ENCODE measurements at regions not wholly inside any gene's neighbourhood (a gene's known extent, or its start where the extent isn't known, plus 50 kb on each side); places are given as distances from the start of the nearest gene placed in this dataset.

DNA sequence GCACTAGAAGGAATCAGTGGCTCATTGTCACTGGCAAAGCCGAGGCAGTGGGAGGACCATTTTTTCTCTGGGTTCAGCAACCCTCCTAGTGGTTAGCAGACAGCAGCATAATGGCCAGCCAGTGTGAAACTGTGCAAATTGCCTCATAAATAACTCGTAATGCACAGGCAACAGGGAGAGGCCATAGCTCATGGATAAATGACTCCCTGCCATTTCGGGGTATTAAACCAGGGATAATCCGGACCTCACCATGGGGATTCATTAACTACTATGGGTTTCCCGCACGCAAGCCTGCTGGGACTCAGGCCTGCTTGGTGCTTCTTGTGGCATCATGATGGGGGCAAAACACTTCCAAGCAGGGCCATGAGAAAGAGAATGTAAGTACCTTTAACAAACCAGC lies 158.2 kb upstream of the CHD6 start:
- Histone ChIP-seq H3K27ac (no peak overlapping the region), H3K36me3 (ENCODE audit: low read depth) (no peaks in the 10 kb centered on the region), H3K4me1 (ENCODE audit: insufficient read depth) (no peaks in the 10 kb centered on the region), H4K20me1 (ENCODE audit: insufficient read depth) (no peaks in the 10 kb centered on the region), H3K9me2 (ENCODE audit: insufficient read depth) (no peaks in the 10 kb centered on the region), H3F3A (ENCODE audit: insufficient read depth) (no peaks in the 10 kb centered on the region), H3K27me3 (replicated peaks; ENCODE audit: insufficient read depth) (no peaks in the 10 kb centered on the region), H3K4me3 (no peak overlapping the region), H3K9me3 (ENCODE audit: low read depth) (no peaks in the 10 kb centered on the region), H3K79me2 (ENCODE audit: insufficient read depth) (no peaks in the 10 kb centered on the region), H3K4me2 (ENCODE audit: unreplicated experiment) (no peak overlapping the region), H2AFZ (no peak overlapping the region), H3K9ac (no peak overlapping the region)
- in situ Hi-C loops (cut with MboI) = no loop called here
- no peak for DNase-seq
- WGBS, 2 experiments (ENCODE audit: low coverage in 1 of 2, low lambda C conversion rate in 2 of 2, missing lambda C conversion rate in 2 of 2) = 44% methylated on average over 6 of the region's 6 CpGs
- TF ChIP-seq EZH2 (IDR thresholded peaks at IDR 0.05; ENCODE audit: insufficient read depth, poor library complexity, severe bottlenecking) (no peak), EZH2phosphoT487 (IDR thresholded peaks at IDR 0.05; ENCODE audit: insufficient read depth, low read depth) (no peak)

DNA sequence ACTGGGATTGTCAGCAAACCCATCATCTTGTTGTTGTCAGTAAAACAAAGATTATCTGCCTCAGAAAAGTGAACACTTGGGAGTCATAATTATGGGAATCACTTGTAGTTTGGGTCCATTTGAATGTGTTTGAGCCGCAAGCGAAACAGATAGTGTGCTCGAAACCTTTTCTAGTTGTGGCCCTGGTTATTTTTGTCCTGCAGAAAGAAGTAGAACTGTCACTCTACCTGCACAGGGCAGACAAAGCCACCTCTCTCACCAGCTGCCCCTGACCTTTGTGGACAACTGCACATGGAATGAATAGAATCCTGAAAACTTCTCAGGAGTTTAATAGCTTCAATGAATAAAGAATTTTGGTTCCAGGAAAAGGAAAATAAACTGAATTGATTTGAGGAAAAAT lies 156.1 kb upstream of the CHD6 start:
- H3K4me3 ChIP-seq = no peak overlapping the region
- 12 to 14% methylated on average over 3 of the region's 3 CpGs for WGBS, 2 experiments (ENCODE audit: low coverage in 1 of 2, low lambda C conversion rate in 2 of 2, missing lambda C conversion rate in 2 of 2)
- no peaks in the 10 kb centered on the region for H3K36me3 ChIP-seq (ENCODE audit: low read depth)
- no peaks in the 10 kb centered on the region for H3K27me3 ChIP-seq (replicated peaks; ENCODE audit: insufficient read depth)
- H3K9me3 ChIP-seq (ENCODE audit: low read depth) = no peaks in the 10 kb centered on the region
- H3K4me2 ChIP-seq (ENCODE audit: unreplicated experiment) = no peak overlapping the region
- H3K4me1 ChIP-seq (ENCODE audit: insufficient read depth) = no peaks in the 10 kb centered on the region
- H2AFZ ChIP-seq = no peak overlapping the region
- no peaks in the 10 kb centered on the region for H3K79me2 ChIP-seq (ENCODE audit: insufficient read depth)
- H3K9ac ChIP-seq = no peak overlapping the region
- no peak overlapping the region for H3K27ac ChIP-seq
- H4K20me1 ChIP-seq (ENCODE audit: insufficient read depth) = no peaks in the 10 kb centered on the region
- no peak for DNase-seq
- no peaks in the 10 kb centered on the region for H3K9me2 ChIP-seq (ENCODE audit: insufficient read depth)
- TF ChIP-seq EZH2 (IDR thresholded peaks at IDR 0.05; ENCODE audit: insufficient read depth, poor library complexity, severe bottlenecking) = no peak
- no peak for TF ChIP-seq EZH2phosphoT487 (IDR thresholded peaks at IDR 0.05; ENCODE audit: insufficient read depth, low read depth)
- H3F3A ChIP-seq (ENCODE audit: insufficient read depth) = no peaks in the 10 kb centered on the region
- in situ Hi-C loops (cut with MboI) = no loop called here

DNA sequence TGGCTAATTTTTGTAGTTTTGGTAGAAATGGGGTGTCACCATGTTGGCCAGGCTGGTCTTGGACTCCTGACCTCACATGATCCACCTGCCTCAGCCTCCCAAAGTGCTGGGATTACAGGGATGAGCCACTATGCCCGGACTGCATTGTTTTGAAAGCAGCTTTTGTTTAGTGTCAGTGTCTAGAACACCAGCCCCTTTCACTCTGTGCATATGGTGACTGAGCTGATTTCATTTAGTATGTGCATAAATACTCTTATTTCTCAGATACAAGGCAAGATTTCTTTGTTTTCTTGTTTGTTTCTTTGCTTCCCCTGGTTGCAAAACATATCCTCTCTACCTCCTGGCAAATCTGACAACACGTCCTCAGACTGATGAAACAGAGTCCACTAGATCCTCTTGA lies 152.8 kb upstream of the CHD6 start:
- H3K9me2 ChIP-seq (ENCODE audit: insufficient read depth) = no peaks in the 10 kb centered on the region
- no peak overlapping the region for H3K9ac ChIP-seq
- no peak overlapping the region for H2AFZ ChIP-seq
- DNase-seq = no peak
- H3K4me3 ChIP-seq = no peak overlapping the region
- no peaks in the 10 kb centered on the region for H3F3A ChIP-seq (ENCODE audit: insufficient read depth)
- no peaks in the 10 kb centered on the region for H3K79me2 ChIP-seq (ENCODE audit: insufficient read depth)
- WGBS, 2 experiments (ENCODE audit: low coverage in 1 of 2, low lambda C conversion rate in 2 of 2, missing lambda C conversion rate in 2 of 2) = 2 to 4% methylated on average over 2 of the region's 2 CpGs
- no peaks in the 10 kb centered on the region for H3K36me3 ChIP-seq (ENCODE audit: low read depth)
- no peaks in the 10 kb centered on the region for H3K27me3 ChIP-seq (replicated peaks; ENCODE audit: insufficient read depth)
- no peaks in the 10 kb centered on the region for H3K4me1 ChIP-seq (ENCODE audit: insufficient read depth)
- TF ChIP-seq EZH2 (IDR thresholded peaks at IDR 0.05; ENCODE audit: insufficient read depth, poor library complexity, severe bottlenecking) (no peak), EZH2phosphoT487 (IDR thresholded peaks at IDR 0.05; ENCODE audit: insufficient read depth, low read depth) (no peak)
- no peak overlapping the region for H3K4me2 ChIP-seq (ENCODE audit: unreplicated experiment)
- no peaks in the 10 kb centered on the region for H3K9me3 ChIP-seq (ENCODE audit: low read depth)
- no peak overlapping the region for H3K27ac ChIP-seq
- H4K20me1 ChIP-seq (ENCODE audit: insufficient read depth) = no peaks in the 10 kb centered on the region
- in situ Hi-C loops (cut with MboI) = no loop called here

DNA sequence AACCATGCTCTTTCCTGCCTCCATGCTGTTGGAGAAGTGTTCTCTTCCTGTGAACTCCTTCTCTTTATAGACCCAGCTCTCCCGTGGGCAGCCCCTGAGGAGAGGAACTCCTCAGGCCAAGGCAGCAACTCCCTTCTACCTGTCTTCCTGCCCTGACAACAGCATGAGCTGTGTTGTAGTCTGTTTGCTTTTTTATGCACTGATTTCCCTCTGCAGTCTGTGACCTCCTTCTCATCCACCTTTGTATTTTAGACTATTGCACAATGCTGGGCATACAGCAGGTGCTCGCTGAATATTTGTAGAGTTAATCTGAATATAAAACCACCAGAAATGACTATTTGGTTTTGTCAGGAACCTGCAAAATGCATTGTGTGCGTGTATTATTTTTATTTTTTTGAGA lies 152.2 kb upstream of the CHD6 start:
- no peaks in the 10 kb centered on the region for H4K20me1 ChIP-seq (ENCODE audit: insufficient read depth)
- no peaks in the 10 kb centered on the region for H3K9me2 ChIP-seq (ENCODE audit: insufficient read depth)
- no peak overlapping the region for H3K9ac ChIP-seq
- H3K36me3 ChIP-seq (ENCODE audit: low read depth) = no peaks in the 10 kb centered on the region
- in situ Hi-C loops (cut with MboI) = no loop called here
- no peak overlapping the region for H2AFZ ChIP-seq
- H3K79me2 ChIP-seq (ENCODE audit: insufficient read depth) = no peaks in the 10 kb centered on the region
- no peaks in the 10 kb centered on the region for H3K9me3 ChIP-seq (ENCODE audit: low read depth)
- DNase-seq = no peak
- H3K4me3 ChIP-seq = no peak overlapping the region
- H3F3A ChIP-seq (ENCODE audit: insufficient read depth) = no peaks in the 10 kb centered on the region
- no peak overlapping the region for H3K4me2 ChIP-seq (ENCODE audit: unreplicated experiment)
- TF ChIP-seq EZH2 (IDR thresholded peaks at IDR 0.05; ENCODE audit: insufficient read depth, poor library complexity, severe bottlenecking) = no peak
- TF ChIP-seq EZH2phosphoT487 (IDR thresholded peaks at IDR 0.05; ENCODE audit: insufficient read depth, low read depth) = no peak
- H3K27me3 ChIP-seq (replicated peaks; ENCODE audit: insufficient read depth) = no peaks in the 10 kb centered on the region
- no peaks in the 10 kb centered on the region for H3K4me1 ChIP-seq (ENCODE audit: insufficient read depth)
- WGBS, 2 experiments (ENCODE audit: low coverage in 1 of 2, low lambda C conversion rate in 2 of 2, missing lambda C conversion rate in 2 of 2) = 5 to 9% methylated on average over 3 of the region's 3 CpGs
- no peak overlapping the region for H3K27ac ChIP-seq

DNA sequence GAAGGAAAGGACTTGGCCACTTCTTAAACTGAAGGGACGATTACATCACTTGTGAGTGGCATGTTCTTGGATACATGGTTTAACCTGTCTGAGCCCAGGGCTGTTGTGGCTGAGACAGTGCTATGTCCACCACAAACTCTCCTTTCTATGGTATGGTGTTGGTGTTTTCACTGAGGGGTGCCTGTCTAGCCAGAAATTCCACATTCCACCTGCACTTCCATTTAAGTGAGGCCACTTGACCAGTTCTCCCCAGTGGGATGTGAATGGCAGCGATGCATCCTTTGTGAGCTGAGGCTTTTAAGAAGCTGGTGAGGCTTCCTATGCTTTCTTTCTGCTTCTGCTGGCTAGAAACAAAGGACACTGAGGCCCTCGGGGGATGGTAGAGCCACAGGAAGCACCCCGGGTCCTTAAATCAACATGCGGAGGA lies 151.4 kb upstream of the CHD6 start:
- H3K79me2 ChIP-seq (ENCODE audit: insufficient read depth) = no peaks in the 10 kb centered on the region
- no peak overlapping the region for H2AFZ ChIP-seq
- H4K20me1 ChIP-seq (ENCODE audit: insufficient read depth) = no peaks in the 10 kb centered on the region
- no peak overlapping the region for H3K9ac ChIP-seq
- no peaks in the 10 kb centered on the region for H3K27me3 ChIP-seq (replicated peaks; ENCODE audit: insufficient read depth)
- no peaks in the 10 kb centered on the region for H3K4me1 ChIP-seq (ENCODE audit: insufficient read depth)
- no peaks in the 10 kb centered on the region for H3F3A ChIP-seq (ENCODE audit: insufficient read depth)
- no peak overlapping the region for H3K27ac ChIP-seq
- no peak for TF ChIP-seq EZH2phosphoT487 (IDR thresholded peaks at IDR 0.05; ENCODE audit: insufficient read depth, low read depth)
- no peak for TF ChIP-seq EZH2 (IDR thresholded peaks at IDR 0.05; ENCODE audit: insufficient read depth, poor library complexity, severe bottlenecking)
- 33 to 35% methylated on average over 5 of the region's 5 CpGs for WGBS, 2 experiments (ENCODE audit: low coverage in 1 of 2, low lambda C conversion rate in 2 of 2, missing lambda C conversion rate in 2 of 2)
- DNase-seq = no peak
- no peak overlapping the region for H3K4me2 ChIP-seq (ENCODE audit: unreplicated experiment)
- no peak overlapping the region for H3K4me3 ChIP-seq
- in situ Hi-C loops (cut with MboI) = no loop called here
- H3K9me3 ChIP-seq (ENCODE audit: low read depth) = no peaks in the 10 kb centered on the region
- no peaks in the 10 kb centered on the region for H3K9me2 ChIP-seq (ENCODE audit: insufficient read depth)
- no peaks in the 10 kb centered on the region for H3K36me3 ChIP-seq (ENCODE audit: low read depth)
